ENCODE measurements at regions not wholly inside any gene's neighbourhood (a gene's known extent, or its start where the extent isn't known, plus 50 kb on each side); places are given as distances from the start of the nearest gene placed in this dataset.
"Not testable (repeated sequence)": the region's sequence is repeated elsewhere in the genome, so short reads cannot be mapped to it uniquely, and the experiment has no call there.

- no peak for DNase-seq (ENCODE audit: low spot score)
Measured at GRCh38 chr10:2891073-2891769, 176.1 kb upstream of the PFKP start.

- DNase-seq (ENCODE audit: low spot score): no peak
Measured at GRCh38 chr10:2890093-2890492, 177.3 kb upstream of the PFKP start.

GRCh38 chr10:2888403-2889004 is 178.8 kb upstream of the PFKP start:
- DNase-seq (ENCODE audit: low spot score): no peak

GRCh38 chr10:2887391-2888070 is 179.8 kb upstream of the PFKP start:
- no peak for DNase-seq (ENCODE audit: low spot score)

- DNase-seq (ENCODE audit: low spot score): no peak
Measured at GRCh38 chr10:2886662-2887061, 180.7 kb upstream of the PFKP start.

GRCh38 chr10:2885288-2886278 is 181.8 kb upstream of the PFKP start:
- DNase-seq (ENCODE audit: low spot score): no peak

GRCh38 chr10:2883983-2884540 is 183.3 kb upstream of the PFKP start:
- DNase-seq (ENCODE audit: low spot score): not testable (repeated sequence)

- DNase-seq (ENCODE audit: low spot score): no peak
Measured at GRCh38 chr10:2883238-2883637, 184.1 kb upstream of the PFKP start.

GRCh38 chr10:2882628-2883027 is 184.7 kb upstream of the PFKP start:
- DNase-seq (ENCODE audit: low spot score): no peak

GRCh38 chr10:2881720-2882620 is 185.4 kb upstream of the PFKP start:
- no peak for DNase-seq (ENCODE audit: low spot score)

- not testable (repeated sequence) for DNase-seq (ENCODE audit: low spot score)
Measured at GRCh38 chr10:2880050-2880449, 187.3 kb upstream of the PFKP start.

- no peak for DNase-seq (ENCODE audit: low spot score)
Measured at GRCh38 chr10:2878818-2879217, 188.5 kb upstream of the PFKP start.

- no peak for DNase-seq (ENCODE audit: low spot score)
Measured at GRCh38 chr10:2876032-2876431, 191.3 kb upstream of the PFKP start.

GRCh38 chr10:2874963-2875362 is 192.4 kb upstream of the PFKP start:
- DNase-seq (ENCODE audit: low spot score): no peak

GRCh38 chr10:2873769-2874168 is 193.6 kb upstream of the PFKP start:
- DNase-seq (ENCODE audit: low spot score): no peak

- DNase-seq (ENCODE audit: low spot score): no peak
Measured at GRCh38 chr10:2871673-2872219, 195.6 kb upstream of the PFKP start.

GRCh38 chr10:2870654-2871053 is 196.7 kb upstream of the PFKP start:
- DNase-seq (ENCODE audit: low spot score): no peak

GRCh38 chr10:2867788-2868299 is 199.5 kb upstream of the PFKP start:
- DNase-seq (ENCODE audit: low spot score): no peak

GRCh38 chr10:2866569-2866968 is 200.8 kb upstream of the PFKP start:
- no peak for DNase-seq (ENCODE audit: low spot score)

- DNase-seq (ENCODE audit: low spot score): no peak
Measured at GRCh38 chr10:2861632-2862210, 205.6 kb upstream of the PFKP start.
